ENCODE measurements at regions not wholly inside any gene's neighbourhood (a gene's known extent, or its start where the extent isn't known, plus 50 kb on each side); places are given as distances from the start of the nearest gene placed in this dataset.

DNA sequence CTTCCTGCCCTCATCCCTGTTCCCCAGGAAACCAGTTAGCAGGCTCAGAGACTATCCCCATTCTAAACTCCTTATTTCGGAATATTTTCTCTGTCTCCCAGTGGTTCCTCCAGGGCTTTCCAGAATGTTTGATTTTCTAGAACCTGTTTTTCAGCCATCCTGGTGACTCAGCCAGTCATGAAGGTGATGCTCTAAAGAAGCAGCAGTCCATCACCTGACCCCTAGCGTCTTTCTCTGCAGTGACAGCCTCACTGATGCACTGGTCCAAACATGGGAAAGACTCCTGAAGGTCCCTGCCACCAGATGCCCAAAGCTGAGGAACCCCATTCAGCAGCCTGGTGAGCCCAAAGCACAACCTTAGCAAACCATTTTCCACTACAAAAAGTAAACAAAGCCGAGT lies 212.6 kb downstream of the PHETA1 start:
- peaks cover 9% of the 10 kb centered on the region for H3K27me3 Mint-ChIP-seq (ENCODE audit: unreplicated experiment)
- TF ChIP-seq, protein P1, sequence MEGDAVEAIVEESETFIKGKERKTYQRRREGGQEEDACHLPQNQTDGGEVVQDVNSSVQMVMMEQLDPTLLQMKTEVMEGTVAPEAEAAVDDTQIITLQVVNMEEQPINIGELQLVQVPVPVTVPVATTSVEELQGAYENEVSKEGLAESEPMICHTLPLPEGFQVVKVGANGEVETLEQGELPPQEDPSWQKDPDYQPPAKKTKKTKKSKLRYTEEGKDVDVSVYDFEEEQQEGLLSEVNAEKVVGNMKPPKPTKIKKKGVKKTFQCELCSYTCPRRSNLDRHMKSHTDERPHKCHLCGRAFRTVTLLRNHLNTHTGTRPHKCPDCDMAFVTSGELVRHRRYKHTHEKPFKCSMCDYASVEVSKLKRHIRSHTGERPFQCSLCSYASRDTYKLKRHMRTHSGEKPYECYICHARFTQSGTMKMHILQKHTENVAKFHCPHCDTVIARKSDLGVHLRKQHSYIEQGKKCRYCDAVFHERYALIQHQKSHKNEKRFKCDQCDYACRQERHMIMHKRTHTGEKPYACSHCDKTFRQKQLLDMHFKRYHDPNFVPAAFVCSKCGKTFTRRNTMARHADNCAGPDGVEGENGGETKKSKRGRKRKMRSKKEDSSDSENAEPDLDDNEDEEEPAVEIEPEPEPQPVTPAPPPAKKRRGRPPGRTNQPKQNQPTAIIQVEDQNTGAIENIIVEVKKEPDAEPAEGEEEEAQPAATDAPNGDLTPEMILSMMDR (IDR thresholded peaks at IDR 0.05; ENCODE audit: partially characterized antibody, unreplicated experiment), result no peak
- H3K4me3 Mint-ChIP-seq (ENCODE audit: unreplicated experiment), result no peak overlapping the region
- H3K4me1 Mint-ChIP-seq (ENCODE audit: low read depth, unreplicated experiment), result peaks cover 27% of the 10 kb centered on the region
- peaks cover 9% of the 10 kb centered on the region for H3K36me3 Mint-ChIP-seq (ENCODE audit: unreplicated experiment)
- H3K9me3 Mint-ChIP-seq (ENCODE audit: unreplicated experiment), result peaks cover 9% of the 10 kb centered on the region
- no peak for DNase-seq
- no peak overlapping the region for H3K27ac Mint-ChIP-seq (ENCODE audit: unreplicated experiment)

DNA sequence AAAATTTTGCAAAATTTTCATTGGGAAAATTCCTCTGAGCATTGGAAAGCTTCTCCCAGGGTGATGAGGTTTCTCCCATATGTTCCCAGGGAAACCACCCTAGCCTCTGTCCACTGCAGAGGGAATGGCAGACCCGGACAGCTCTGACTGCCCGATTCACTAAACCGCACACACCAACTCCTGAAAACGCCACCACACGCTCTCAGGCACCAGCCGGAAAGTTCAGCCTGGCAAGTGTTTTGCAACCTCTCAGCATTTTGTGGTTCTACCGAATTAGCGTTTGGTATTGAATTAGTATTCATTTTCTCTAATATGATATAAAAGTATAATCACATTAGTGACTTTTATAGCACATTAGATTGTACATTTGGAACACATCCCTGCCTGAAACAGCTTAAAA lies 213.4 kb downstream of the PHETA1 start:
- H3K4me1 Mint-ChIP-seq (ENCODE audit: low read depth, unreplicated experiment), result peaks cover 21% of the 10 kb centered on the region
- H3K36me3 Mint-ChIP-seq (ENCODE audit: unreplicated experiment), result peaks cover 9% of the 10 kb centered on the region
- H3K27ac Mint-ChIP-seq (ENCODE audit: unreplicated experiment), result no peak overlapping the region
- H3K27me3 Mint-ChIP-seq (ENCODE audit: unreplicated experiment), result peaks cover 7% of the 10 kb centered on the region
- H3K9me3 Mint-ChIP-seq (ENCODE audit: unreplicated experiment), result peaks cover 4% of the 10 kb centered on the region
- no peak for DNase-seq
- no peak overlapping the region for H3K4me3 Mint-ChIP-seq (ENCODE audit: unreplicated experiment)
- TF ChIP-seq, protein P1 (IDR thresholded peaks at IDR 0.05; ENCODE audit: partially characterized antibody, unreplicated experiment), result no peak

DNA sequence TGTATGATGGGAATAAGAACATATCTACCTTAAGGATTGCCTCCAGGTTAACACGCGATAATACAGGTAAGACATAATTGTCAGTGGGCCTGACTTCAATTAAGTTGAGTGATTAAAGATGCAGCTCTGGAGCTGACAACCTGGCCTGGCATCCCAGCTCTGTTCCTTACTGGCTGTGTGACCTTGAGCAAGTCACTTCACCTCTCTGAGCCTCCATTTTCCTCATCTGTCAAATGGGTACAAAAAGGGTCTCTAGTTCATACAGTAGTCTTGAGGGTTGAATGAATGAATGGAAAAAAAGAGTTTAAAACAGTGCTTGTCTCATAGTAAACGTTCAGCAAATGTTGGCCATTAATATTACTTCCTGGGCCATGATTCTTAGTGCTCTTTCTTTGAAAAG lies 213.9 kb downstream of the PHETA1 start:
- Mint-ChIP-seq H3K4me1 (ENCODE audit: low read depth, unreplicated experiment) (peaks cover 19% of the 10 kb centered on the region), H3K4me3 (ENCODE audit: unreplicated experiment) (no peak overlapping the region), H3K27me3 (ENCODE audit: unreplicated experiment) (peaks cover 2% of the 10 kb centered on the region), H3K27ac (ENCODE audit: unreplicated experiment) (no peak overlapping the region), H3K36me3 (ENCODE audit: unreplicated experiment) (peaks cover 9% of the 10 kb centered on the region), H3K9me3 (ENCODE audit: unreplicated experiment) (no peaks in the 10 kb centered on the region)
- no peak for DNase-seq
- TF ChIP-seq, protein P1 (IDR thresholded peaks at IDR 0.05; ENCODE audit: partially characterized antibody, unreplicated experiment), result no peak

DNA sequence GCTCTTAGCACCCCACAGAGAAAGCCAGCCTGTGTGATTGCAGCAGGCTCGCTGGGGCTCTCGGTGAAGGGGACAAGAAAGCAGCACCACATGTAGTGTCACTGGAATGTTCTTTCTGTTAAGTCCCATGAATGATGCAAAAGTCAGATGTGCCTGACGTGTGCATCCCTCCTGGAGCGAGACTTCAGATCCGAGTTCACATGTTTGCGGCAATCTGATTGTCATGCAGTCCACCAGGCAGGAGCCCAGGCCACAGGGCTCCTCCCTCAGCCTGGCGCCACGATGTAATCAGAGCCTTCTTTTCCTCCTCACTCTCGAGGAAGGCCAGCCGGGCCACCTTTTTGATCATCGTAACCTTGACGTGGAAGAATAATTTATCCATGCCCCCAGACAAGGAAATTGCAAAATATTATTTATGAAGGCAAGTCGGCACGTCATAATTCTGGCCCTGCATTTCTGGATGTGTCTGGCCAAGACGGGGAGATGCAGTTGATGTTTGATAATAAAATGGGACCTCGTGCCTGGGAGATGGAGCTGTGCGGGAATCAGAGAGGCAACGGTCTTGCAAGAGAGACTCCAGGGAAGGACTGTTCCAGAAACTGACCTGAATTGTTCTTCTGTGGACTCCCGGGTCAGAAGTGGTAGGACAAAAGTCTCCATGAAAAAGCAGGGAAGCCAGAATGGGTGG lies 214.6 kb downstream of the PHETA1 start:
- no peak overlapping the region for H3K27ac Mint-ChIP-seq (ENCODE audit: unreplicated experiment)
- H3K4me1 Mint-ChIP-seq (ENCODE audit: low read depth, unreplicated experiment), result peaks cover 16% of the 10 kb centered on the region
- DNase-seq, result no peak
- H3K4me3 Mint-ChIP-seq (ENCODE audit: unreplicated experiment), result no peak overlapping the region
- no peaks in the 10 kb centered on the region for H3K9me3 Mint-ChIP-seq (ENCODE audit: unreplicated experiment)
- H3K27me3 Mint-ChIP-seq (ENCODE audit: unreplicated experiment), result no peaks in the 10 kb centered on the region
- TF ChIP-seq, protein P1 (IDR thresholded peaks at IDR 0.05; ENCODE audit: partially characterized antibody, unreplicated experiment), result no peak
- H3K36me3 Mint-ChIP-seq (ENCODE audit: unreplicated experiment), result peaks cover 9% of the 10 kb centered on the region

DNA sequence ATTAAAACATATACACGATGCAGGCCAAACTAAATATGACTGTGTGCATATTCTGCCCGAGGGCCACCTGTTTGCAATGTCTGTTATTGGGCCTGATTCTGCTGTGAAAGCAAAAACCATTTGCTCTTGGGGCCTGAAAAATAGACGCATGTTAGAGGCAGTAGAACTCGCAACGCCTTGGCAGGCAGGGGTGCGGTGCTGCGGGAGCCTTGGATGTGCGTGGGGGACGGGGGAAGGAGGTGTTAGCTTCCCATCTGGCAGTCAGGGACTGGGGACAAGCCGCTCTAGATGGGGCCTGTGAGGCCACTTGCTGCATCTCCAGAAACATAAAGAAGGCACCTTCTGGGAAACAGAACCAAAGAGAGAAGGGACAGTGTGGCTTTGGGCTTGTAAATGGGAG lies 216.3 kb downstream of the PHETA1 start:
- Mint-ChIP-seq H3K9me3 (ENCODE audit: unreplicated experiment) (no peaks in the 10 kb centered on the region), H3K27ac (ENCODE audit: unreplicated experiment) (no peak overlapping the region), H3K36me3 (ENCODE audit: unreplicated experiment) (peaks cover 5% of the 10 kb centered on the region), H3K4me3 (ENCODE audit: unreplicated experiment) (no peak overlapping the region), H3K27me3 (ENCODE audit: unreplicated experiment) (no peaks in the 10 kb centered on the region), H3K4me1 (ENCODE audit: low read depth, unreplicated experiment) (peaks cover 12% of the 10 kb centered on the region)
- TF ChIP-seq, protein P1 (IDR thresholded peaks at IDR 0.05; ENCODE audit: partially characterized antibody, unreplicated experiment), result no peak
- DNase-seq, result no peak

Measured in glutamatergic neuron (in vitro differentiated cells).